K562 (cell line): ENCODE measurements at regions not wholly inside any gene's neighbourhood (a gene's known extent, or its start where the extent isn't known, plus 50 kb on each side); places are given as distances from the start of the nearest gene placed in this dataset.

ENCODE experiments used
- ATAC-seq: fragments of 200-7000 bp; cut with Tn5 transposase; 3 replicates; pipeline ENCODE4 v1.9.1; 2020; ENCODE audit warnings: moderate library complexity
- BruUV-seq: library from RNA; stranded (reverse); fragments of 400-500 nt; replicated peaks from 2 replicates; lab custom pipeline; 2021; lab: Mats Ljungman, UMichigan
- CTCF ChIA-PET: fragments of 300-600 bp; formaldehyde crosslinking; extraction: SDS; loops from one replicate; lab custom pipeline; 2021; ENCODE audit warnings: low intra/inter-chr PET ratio; lab: Yijun Ruan, JAX
- POLR2A ChIA-PET: fragments of 300-600, 350-650 bp; sonication (Branson Sonifier 250); formaldehyde crosslinking; extraction: SDS; loops from one replicate; lab custom pipeline; 2021; ENCODE audit warnings: antibody characterized with exemption, inconsistent platforms; lab: Yijun Ruan, JAX
- DNase-seq, 4 experiments: peaks; one replicate each; pipeline versions ENCODE4 v3.0.0 to v3.0.0-alpha.2; 2011 to 2018; ENCODE audit warnings: low spot score in 3 of 4, mixed read lengths in 3 of 4; ENCODE audit errors: extremely low read depth in 1 of 4
- FAIRE-seq: peaks from 2 replicates; lab custom pipeline; 2011; peaks lifted over from hg19 to GRCh38; lab: Jason Lieb, UNC
- H2AFZ ChIP-seq: 2 replicates; pipeline ENCODE4 v1.6.0; 2011; ENCODE audit warnings: low read depth, low read length, control low read depth, inconsistent platforms
- H3K27ac ChIP-seq: fragments of 200-600 bp; 3 replicates; pipeline ENCODE4 v1.8.0; 2011; ENCODE audit warnings: low read depth, mild to moderate bottlenecking, control low read depth, inconsistent platforms, low read length, moderate library complexity, mixed read lengths; ENCODE audit errors: extremely low read depth
- H3K27me3 ChIP-seq, 2 experiments: fragments of 300-600 bp in 1 of 2; 2 replicates in 1 of 2; 3 replicates in 1 of 2; pipeline versions ENCODE4 v1.6.0 to v1.8.0; 2011; ENCODE audit warnings: inconsistent platforms in 2 of 2, low read length in 2 of 2, mild to moderate bottlenecking in 1 of 2, mixed read lengths in 1 of 2, moderate library complexity in 1 of 2; ENCODE audit not compliant: control insufficient read depth in 2 of 2, insufficient read depth in 2 of 2
- H3K36me3 ChIP-seq: fragments of 300-600 bp; 3 replicates; pipeline ENCODE4 v1.8.0; 2011; ENCODE audit warnings: mild to moderate bottlenecking, low read length, inconsistent platforms; ENCODE audit not compliant: control insufficient read depth, insufficient read depth
- H3K4me1 ChIP-seq, 2 experiments: fragments of 200-600 bp in 1 of 2; replicated peaks in 1 of 2; 2 replicates in 1 of 2; 3 replicates in 1 of 2; pipeline versions ENCODE4 v1.5.1 to v1.8.0; 2011; ENCODE audit warnings: inconsistent platforms in 2 of 2, low read length in 2 of 2, mild to moderate bottlenecking in 1 of 2, mixed read lengths in 1 of 2, moderate library complexity in 1 of 2; ENCODE audit not compliant: control insufficient read depth in 2 of 2, insufficient read depth in 2 of 2
- H3K4me2 ChIP-seq: 2 replicates; pipeline ENCODE4 v1.6.1; 2011; ENCODE audit warnings: low read length, control low read depth, inconsistent platforms, mixed read lengths; ENCODE audit not compliant: insufficient read depth
- H3K4me3 ChIP-seq: fragments of 200-600 bp; sonication (generic), shearing (Covaris generic); 2 replicates; pipeline ENCODE4 v1.5.1; 2016; ENCODE audit warnings: control low read depth, inconsistent platforms
- H3K79me2 ChIP-seq: fragments of 200-600 bp; 3 replicates; pipeline ENCODE4 v1.8.0; 2011; ENCODE audit warnings: low read length, inconsistent platforms; ENCODE audit not compliant: control insufficient read depth, insufficient read depth
- H3K9ac ChIP-seq, 2 experiments: 2 replicates each; pipeline versions ENCODE4 v1.6.0 to v1.6.1; 2011; ENCODE audit warnings: low read depth in 2 of 2, low read length in 2 of 2, control low read depth in 1 of 2, inconsistent platforms in 1 of 2, mild to moderate bottlenecking in 1 of 2, mixed read lengths in 1 of 2; ENCODE audit not compliant: insufficient read depth in 1 of 2
- H3K9me1 ChIP-seq: one replicate; pipeline ENCODE4 v1.6.0; 2011; ENCODE audit warnings: inconsistent platforms, mild to moderate bottlenecking, low read length, moderate library complexity; ENCODE audit not compliant: control insufficient read depth, insufficient read depth
- H3K9me3 ChIP-seq: replicated peaks from 2 replicates; pipeline ENCODE4 v1.5.1; 2011; ENCODE audit warnings: low read depth, low read length, inconsistent platforms; ENCODE audit not compliant: control insufficient read depth, insufficient read depth
- H4K20me1 ChIP-seq: replicated peaks from 2 replicates; pipeline ENCODE4 v1.6.1; 2011; ENCODE audit warnings: low read length, inconsistent platforms, mixed read lengths; ENCODE audit not compliant: control insufficient read depth, insufficient read depth
- BCOR ChIP-seq: fragments of 450-650 bp; IDR thresholded peaks from 2 replicates; pipeline ENCODE4 v1.6.1; 2016
- DIDO1 ChIP-seq: fragments of 450-650 bp; IDR thresholded peaks from 2 replicates; pipeline ENCODE4 v1.6.1; 2016; ENCODE audit warnings: low read depth, missing biosample characterization, missing genetic modification characterization
- HDAC3 ChIP-seq: fragments of 450-650 bp; IDR thresholded peaks from 2 replicates; pipeline ENCODE4 v1.6.1; 2018; ENCODE audit warnings: borderline replicate concordance, mild to moderate bottlenecking, moderate library complexity; ENCODE audit not compliant: partially characterized antibody
- MTA3 ChIP-seq: fragments of 450-650 bp; formaldehyde crosslinking; IDR thresholded peaks from 2 replicates; pipeline ENCODE4 v1.6.1; 2017; ENCODE audit warnings: mild to moderate bottlenecking, borderline replicate concordance
- NCOR1 ChIP-seq: fragments of 450-650 bp; IDR thresholded peaks from 2 replicates; pipeline ENCODE4 v1.6.1; 2016; ENCODE audit warnings: mild to moderate bottlenecking, moderate library complexity
- PURB ChIP-seq: sonication (generic); formaldehyde crosslinking; IDR thresholded peaks from 2 replicates; pipeline ENCODE4 v1.9.0; 2021; ENCODE audit warnings: low read depth, mild to moderate bottlenecking, missing genetic modification reagents
- SMAD3 ChIP-seq: fragments of 450-650 bp; formaldehyde crosslinking; conservative IDR thresholded peaks from 2 replicates; pipeline ENCODE4 v1.4.0; 2020; ENCODE audit warnings: mild to moderate bottlenecking
- SMARCA5 ChIP-seq: fragments of 450-650 bp; IDR thresholded peaks from 2 replicates; pipeline ENCODE4 v1.6.1; 2016
- SMC3 ChIP-seq: conservative IDR thresholded peaks from 2 replicates; pipeline ENCODE4 v1.6.1; 2011; ENCODE audit warnings: low read depth, low read length, improper control_type of control experiment; ENCODE audit not compliant: insufficient read depth
- TARDBP ChIP-seq: fragments of 450-650 bp; IDR thresholded peaks from 2 replicates; pipeline ENCODE4 v1.6.1; 2016
- ZKSCAN3 ChIP-seq: fragments of 250-450 bp; sonication (Bioruptor Pico); IDR thresholded peaks from 2 replicates; pipeline ENCODE4 v1.4.0; 2020
- ZNF316 ChIP-seq: fragments of 450-650 bp; IDR thresholded peaks from 2 replicates; pipeline ENCODE4 v1.6.1; 2016
- WGBS: fragments of 100-300 bp; shearing (Covaris generic); methylation state at CpG from one replicate; pipeline ENCODE4 v1.1.6; 2016; ENCODE audit warnings: low coverage, mixed read lengths; ENCODE audit not compliant: insufficient coverage; ENCODE audit errors: missing lambda C conversion rate; 5-methylcytosine and 5-hydroxymethylcytosine counted together
- in situ Hi-C: fragments of 300-500 bp; cut with MboI; formaldehyde crosslinking; loops from 4 replicates; pipeline ENCODE4 v1.15.0; 2018; ENCODE audit warnings: inconsistent platforms, mixed read lengths
- intact Hi-C: fragments of 100-400 bp; cut with micrococcal nuclease; formaldehyde crosslinking; loops from 2 replicates; pipeline ENCODE4 v1.14.2; 2022

GRCh38 chr12:111207761-111208160 is 161.1 kb downstream of the PHETA1 start:
- ChIA-PET CTCF (no interaction called here), POLR2A (no interaction called here)
- TF ChIP-seq DIDO1, result no peak
- TF ChIP-seq HDAC3, result no peak
- no peak for TF ChIP-seq NCOR1
- no peak for TF ChIP-seq MTA3
- no peak for TF ChIP-seq TARDBP
- TF ChIP-seq SMC3, result no peak
- TF ChIP-seq ZNF316, result no peak
- TF ChIP-seq SMARCA5, result no peak
- no peak for TF ChIP-seq SMAD3 (CRISPR knock-in tag)
- no peak for TF ChIP-seq PURB (CRISPR knock-in tag)
- TF ChIP-seq ZKSCAN3 (CRISPR knock-in tag), result no peak
- no peak for TF ChIP-seq BCOR
- Histone ChIP-seq H2AFZ (no peak overlapping the region), H3K79me2 (no peaks in the 10 kb centered on the region), H3K9me3 (no peaks in the 10 kb centered on the region), H3K4me3 (no peak overlapping the region), H3K27me3 (peaks cover 0 to 23% of the 10 kb centered on the region in 2 experiments; a peak in 3 of 5 replicates), H4K20me1 (peaks cover 4% of the 10 kb centered on the region; the same call in 1 of the 2 replicates), H3K36me3 (no peaks in the 10 kb centered on the region), H3K9ac (no peak overlapping the region), H3K27ac (no peak overlapping the region), H3K4me1 (no peaks in the 10 kb centered on the region), H3K4me2 (no peak overlapping the region), H3K9me1 (no peaks in the 10 kb centered on the region)
- ATAC-seq, result no peak
- intact Hi-C loops (no loop called here), in situ Hi-C loops (no loop called here)
- WGBS, result 0% methylated on average over 3 of the region's 3 CpGs
- FAIRE-seq, result no peak
- BruUV-seq, result no TSS peak
- DNase-seq, result no peak
